Esophagus squamous epithelium (tissue), 4 donors: ENCODE measurements at regions not wholly inside any gene's neighbourhood (a gene's known extent, or its start where the extent isn't known, plus 50 kb on each side); places are given as distances from the start of the nearest gene placed in this dataset.

Source experiments
- POLR2A ChIP-seq, 4 donors: fragments of 450-650 bp; IDR thresholded peaks; one replicate each; pipeline ENCODE4 v1.6.1; 2017; ENCODE audit warnings: antibody characterized with exemption in 4 of 4, mild to moderate bottlenecking in 4 of 4, moderate library complexity in 3 of 4
- TF ChIP-seq, protein P1 (sequence below), 6 experiments: fragments of 450-650 bp in 4 of 6; fragments of 200-600 bp in 2 of 6; sonication (generic) in 2 of 6; IDR thresholded peaks; one replicate each; pipeline ENCODE4 v1.5.1; 2016 to 2019; ENCODE audit warnings: antibody characterized with exemption in 6 of 6, mild to moderate bottlenecking in 4 of 6, moderate library complexity in 4 of 6

DNA sequence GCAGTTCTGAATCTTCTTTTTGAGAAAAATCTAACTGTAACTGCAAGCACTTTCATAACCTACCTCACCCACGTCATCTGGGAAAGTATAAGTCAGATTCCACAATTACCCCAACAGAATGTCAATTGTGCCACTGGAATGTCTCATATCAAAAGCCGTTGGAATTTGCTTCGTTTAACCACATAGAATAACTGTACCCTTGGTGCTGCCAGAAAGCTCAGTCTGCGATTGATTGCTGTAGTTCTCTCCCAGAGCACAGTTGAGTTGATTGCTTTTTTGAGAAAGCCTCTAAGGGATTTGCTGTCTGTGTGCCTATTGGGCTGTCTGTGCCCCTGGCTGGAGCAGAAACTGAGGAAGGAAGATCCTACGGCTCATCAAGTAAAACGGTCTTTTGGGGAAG lies 583.6 kb downstream of the TMEM38B start:
- TF ChIP-seq POLR2A (IDR thresholded peaks at IDR 0.05) = no peak
- TF ChIP-seq, protein P1, sequence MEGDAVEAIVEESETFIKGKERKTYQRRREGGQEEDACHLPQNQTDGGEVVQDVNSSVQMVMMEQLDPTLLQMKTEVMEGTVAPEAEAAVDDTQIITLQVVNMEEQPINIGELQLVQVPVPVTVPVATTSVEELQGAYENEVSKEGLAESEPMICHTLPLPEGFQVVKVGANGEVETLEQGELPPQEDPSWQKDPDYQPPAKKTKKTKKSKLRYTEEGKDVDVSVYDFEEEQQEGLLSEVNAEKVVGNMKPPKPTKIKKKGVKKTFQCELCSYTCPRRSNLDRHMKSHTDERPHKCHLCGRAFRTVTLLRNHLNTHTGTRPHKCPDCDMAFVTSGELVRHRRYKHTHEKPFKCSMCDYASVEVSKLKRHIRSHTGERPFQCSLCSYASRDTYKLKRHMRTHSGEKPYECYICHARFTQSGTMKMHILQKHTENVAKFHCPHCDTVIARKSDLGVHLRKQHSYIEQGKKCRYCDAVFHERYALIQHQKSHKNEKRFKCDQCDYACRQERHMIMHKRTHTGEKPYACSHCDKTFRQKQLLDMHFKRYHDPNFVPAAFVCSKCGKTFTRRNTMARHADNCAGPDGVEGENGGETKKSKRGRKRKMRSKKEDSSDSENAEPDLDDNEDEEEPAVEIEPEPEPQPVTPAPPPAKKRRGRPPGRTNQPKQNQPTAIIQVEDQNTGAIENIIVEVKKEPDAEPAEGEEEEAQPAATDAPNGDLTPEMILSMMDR (IDR thresholded peaks at IDR 0.05) = no peak
